H4 (cell line): ENCODE measurements at regions not wholly inside any gene's neighbourhood (a gene's known extent, or its start where the extent isn't known, plus 50 kb on each side); places are given as distances from the start of the nearest gene placed in this dataset.
A peak's percentile ranks its signal among the peaks of the same experiment; 100 is the strongest.

Experiments used
- DNase-seq: peaks from one replicate; pipeline ENCODE4 v3.0.0-alpha.2; 2015; ENCODE audit warnings: low spot score

- DNase-seq, result peak; percentile 7
Measured at GRCh38 chr22:27534720-27535125, 266.8 kb downstream of the MN1 start.

GRCh38 chr22:27535452-27535851 is 266.1 kb downstream of the MN1 start:
- no peak for DNase-seq

- DNase-seq, result no peak
Measured at GRCh38 chr22:27537501-27537900, 264.1 kb downstream of the MN1 start.

- no peak for DNase-seq
Measured at GRCh38 chr22:27538666-27539065, 262.9 kb downstream of the MN1 start.

GRCh38 chr22:27540247-27540646 is 261.3 kb downstream of the MN1 start:
- DNase-seq, result no peak

GRCh38 chr22:27540656-27541396 is 260.7 kb downstream of the MN1 start:
- no peak for DNase-seq

- no peak for DNase-seq
Measured at GRCh38 chr22:27541836-27542235, 259.7 kb downstream of the MN1 start.

- DNase-seq, result no peak
Measured at GRCh38 chr22:27542602-27543001, 259.0 kb downstream of the MN1 start.

GRCh38 chr22:27543460-27543859 is 258.1 kb downstream of the MN1 start:
- no peak for DNase-seq

- no peak for DNase-seq
Measured at GRCh38 chr22:27545085-27545484, 256.5 kb downstream of the MN1 start.

GRCh38 chr22:27546157-27546935 is 255.2 kb downstream of the MN1 start:
- no peak for DNase-seq

GRCh38 chr22:27551402-27551801 is 250.2 kb downstream of the MN1 start:
- no peak for DNase-seq

- DNase-seq, result no peak
Measured at GRCh38 chr22:27552176-27552575, 249.4 kb downstream of the MN1 start.

- DNase-seq, result no peak
Measured at GRCh38 chr22:27552863-27553262, 248.7 kb downstream of the MN1 start.

GRCh38 chr22:27554106-27554811 is 247.3 kb downstream of the MN1 start:
- DNase-seq, result no peak

- DNase-seq, result no peak
Measured at GRCh38 chr22:27554841-27555456, 246.6 kb downstream of the MN1 start.

- no peak for DNase-seq
Measured at GRCh38 chr22:27556371-27556770, 245.2 kb downstream of the MN1 start.

GRCh38 chr22:27557286-27558008 is 244.1 kb downstream of the MN1 start:
- no peak for DNase-seq

GRCh38 chr22:27558658-27559371 is 242.7 kb downstream of the MN1 start:
- no peak for DNase-seq

- DNase-seq, result no peak
Measured at GRCh38 chr22:27560781-27561180, 240.8 kb downstream of the MN1 start.
